HG03025 (cell line): ENCODE measurements at regions not wholly inside any gene's neighbourhood (a gene's known extent, or its start where the extent isn't known, plus 50 kb on each side); places are given as distances from the start of the nearest gene placed in this dataset.
"Not testable (repeated sequence)": the region's sequence is repeated elsewhere in the genome, so short reads cannot be mapped to it uniquely, and the experiment has no call there.

Experiments
- ATAC-seq: cut with Tn5 transposase; IDR thresholded peaks from one replicate; pipeline ENCODE4 v1.9.1; 2021; ENCODE audit warnings: mild to moderate bottlenecking, moderate library complexity; ENCODE audit not compliant: unreplicated experiment, low FRiP score

GRCh38 chr7:114085313-114085591 lies 166.4 kb upstream of the PPP1R3A start:
- peak; percentile 32 for ATAC-seq

- ATAC-seq, result peak; percentile 8
Measured at GRCh38 chr7:114084472-114085312, 165.9 kb upstream of the PPP1R3A start.

GRCh38 chr7:114084002-114084471 lies 165.2 kb upstream of the PPP1R3A start:
- no peak for ATAC-seq

GRCh38 chr7:114083166-114084001 lies 164.6 kb upstream of the PPP1R3A start:
- no peak for ATAC-seq

- no peak for ATAC-seq
Measured at GRCh38 chr7:114082642-114083165, 163.9 kb upstream of the PPP1R3A start.

- ATAC-seq, result no peak
Measured at GRCh38 chr7:114081606-114082425, 163.0 kb upstream of the PPP1R3A start.

GRCh38 chr7:114077158-114077524 lies 158.3 kb upstream of the PPP1R3A start:
- ATAC-seq, result not testable (repeated sequence)

- ATAC-seq, result not testable (repeated sequence)
Measured at GRCh38 chr7:114076392-114077157, 157.8 kb upstream of the PPP1R3A start.

- ATAC-seq, result no peak
Measured at GRCh38 chr7:114073701-114074100, 154.9 kb upstream of the PPP1R3A start.

GRCh38 chr7:114070246-114070645 lies 151.4 kb upstream of the PPP1R3A start:
- no peak for ATAC-seq

GRCh38 chr7:114062810-114063209 lies 144.0 kb upstream of the PPP1R3A start:
- no peak for ATAC-seq

- peak; percentile 98 for ATAC-seq
Measured at GRCh38 chr7:114051871-114052331, 133.1 kb upstream of the PPP1R3A start.

- no peak for ATAC-seq
Measured at GRCh38 chr7:114050571-114050970, 131.8 kb upstream of the PPP1R3A start.

- no peak for ATAC-seq
Measured at GRCh38 chr7:114048386-114049235, 129.8 kb upstream of the PPP1R3A start.

GRCh38 chr7:114047889-114048288 lies 129.1 kb upstream of the PPP1R3A start:
- ATAC-seq, result no peak

- ATAC-seq, result no peak
Measured at GRCh38 chr7:114033475-114033874, 114.7 kb upstream of the PPP1R3A start.

GRCh38 chr7:114026486-114027089 lies 107.8 kb upstream of the PPP1R3A start:
- ATAC-seq, result peak; percentile 61

- no peak for ATAC-seq
Measured at GRCh38 chr7:114021135-114021534, 102.3 kb upstream of the PPP1R3A start.
